Gastroesophageal sphincter (tissue), 4 donors: ENCODE measurements at regions not wholly inside any gene's neighbourhood (a gene's known extent, or its start where the extent isn't known, plus 50 kb on each side); places are given as distances from the start of the nearest gene placed in this dataset.

ENCODE experiments used
- ATAC-seq: fragments of 150-250 bp; one replicate; pipeline ENCODE4 v1.9.1; 2016; ENCODE audit warnings: mild to moderate bottlenecking, moderate library complexity
- H3K27ac ChIP-seq, 4 donors: fragments of 200-600 bp; sonication (generic) in 3 of 4; 1 replicate in 3 of 4; 2 replicates in 1 of 4; pipeline ENCODE4 v1.5.1; 2016 to 2019
- H3K27me3 ChIP-seq: fragments of 200-600 bp; sonication (generic); one replicate; pipeline ENCODE4 v1.5.1; 2019
- H3K36me3 ChIP-seq, 2 donors: fragments of 200-600 bp; sonication (generic); one replicate each; pipeline ENCODE4 v1.5.1; 2019; ENCODE audit warnings: control low read depth in 1 of 2
- H3K4me1 ChIP-seq, 3 donors: fragments of 200-600 bp; sonication (generic); 1 replicate in 2 of 3; 2 replicates in 1 of 3; pipeline ENCODE4 v1.5.1; 2016 to 2019; ENCODE audit warnings: control low read depth in 2 of 3
- H3K4me3 ChIP-seq, 2 donors: fragments of 200-600 bp; sonication (generic); one replicate each; pipeline ENCODE4 v1.5.1; 2019; ENCODE audit warnings: mild to moderate bottlenecking in 1 of 2, moderate library complexity in 1 of 2
- H3K9me3 ChIP-seq, 3 donors: fragments of 200-600 bp; sonication (generic); one replicate each; pipeline ENCODE4 v1.5.1; 2017 to 2019; ENCODE audit warnings: control low read depth in 2 of 3
- EP300 ChIP-seq: sonication (generic); formaldehyde crosslinking; IDR thresholded peaks from one replicate; pipeline ENCODE4 v1.6.1; 2017; ENCODE audit warnings: antibody characterized with exemption, mild to moderate bottlenecking
- POLR2A ChIP-seq, 2 donors: fragments of 450-650 bp; IDR thresholded peaks; one replicate each; pipeline ENCODE4 v1.6.1; 2017; ENCODE audit warnings: antibody characterized with exemption in 2 of 2, mild to moderate bottlenecking in 2 of 2, moderate library complexity in 1 of 2
- POLR2AphosphoS5 ChIP-seq: sonication (generic); formaldehyde crosslinking; IDR thresholded peaks from one replicate; pipeline ENCODE4 v1.6.1; 2017; ENCODE audit warnings: antibody characterized with exemption
- WGBS, 2 donors: methylation state at CpG; one replicate each; pipeline ENCODE4 v1.1.5; 2018; ENCODE audit warnings: low coverage in 1 of 2; 5-methylcytosine and 5-hydroxymethylcytosine counted together
- TF ChIP-seq, protein P1 (sequence below), 4 experiments: fragments of 200-600 bp in 2 of 4; fragments of 450-650 bp in 2 of 4; sonication (generic) in 1 of 4; IDR thresholded peaks; one replicate each; pipeline ENCODE4 v1.5.1; 2017 to 2019; ENCODE audit warnings: antibody characterized with exemption in 4 of 4, mild to moderate bottlenecking in 2 of 4, moderate library complexity in 2 of 4

DNA sequence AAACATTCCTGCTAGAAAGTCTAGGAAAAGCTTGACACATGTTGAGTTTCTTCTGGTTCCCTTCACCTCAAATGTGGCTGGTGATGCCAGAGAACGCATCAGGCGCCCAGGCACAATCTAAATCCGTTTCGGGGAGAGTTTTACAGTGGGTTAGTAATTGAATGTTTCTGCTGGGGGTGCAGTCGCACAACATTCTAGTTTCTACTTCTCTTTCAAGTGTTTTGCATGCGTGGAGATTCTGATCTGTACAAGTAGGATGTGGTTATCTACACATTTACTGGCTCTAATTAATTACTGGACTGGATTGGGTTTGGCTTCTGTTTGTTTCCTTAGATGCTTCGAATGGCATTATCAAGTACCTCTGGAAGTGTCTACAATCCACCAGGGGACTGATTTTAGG, 173.8 kb downstream of the TMEM26 start:
- Histone ChIP-seq H3K9me3 (no peaks in the 10 kb centered on the region), H3K27me3 (no peaks in the 10 kb centered on the region), H3K4me3 (no peak overlapping the region), H3K27ac (no peak overlapping the region), H3K4me1 (peaks cover 0 to 40% (median 0%) of the 10 kb centered on the region in 3 donors), H3K36me3 (no peaks in the 10 kb centered on the region)
- no peak for ATAC-seq
- 95% methylated on average over 6 to 7 of the region's 7 CpGs for WGBS, 2 donors
- TF ChIP-seq POLR2AphosphoS5 = no peak
- TF ChIP-seq POLR2A (IDR thresholded peaks at IDR 0.05) = no peak
- TF ChIP-seq, protein P1, sequence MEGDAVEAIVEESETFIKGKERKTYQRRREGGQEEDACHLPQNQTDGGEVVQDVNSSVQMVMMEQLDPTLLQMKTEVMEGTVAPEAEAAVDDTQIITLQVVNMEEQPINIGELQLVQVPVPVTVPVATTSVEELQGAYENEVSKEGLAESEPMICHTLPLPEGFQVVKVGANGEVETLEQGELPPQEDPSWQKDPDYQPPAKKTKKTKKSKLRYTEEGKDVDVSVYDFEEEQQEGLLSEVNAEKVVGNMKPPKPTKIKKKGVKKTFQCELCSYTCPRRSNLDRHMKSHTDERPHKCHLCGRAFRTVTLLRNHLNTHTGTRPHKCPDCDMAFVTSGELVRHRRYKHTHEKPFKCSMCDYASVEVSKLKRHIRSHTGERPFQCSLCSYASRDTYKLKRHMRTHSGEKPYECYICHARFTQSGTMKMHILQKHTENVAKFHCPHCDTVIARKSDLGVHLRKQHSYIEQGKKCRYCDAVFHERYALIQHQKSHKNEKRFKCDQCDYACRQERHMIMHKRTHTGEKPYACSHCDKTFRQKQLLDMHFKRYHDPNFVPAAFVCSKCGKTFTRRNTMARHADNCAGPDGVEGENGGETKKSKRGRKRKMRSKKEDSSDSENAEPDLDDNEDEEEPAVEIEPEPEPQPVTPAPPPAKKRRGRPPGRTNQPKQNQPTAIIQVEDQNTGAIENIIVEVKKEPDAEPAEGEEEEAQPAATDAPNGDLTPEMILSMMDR (IDR thresholded peaks at IDR 0.05) = no peak
- TF ChIP-seq EP300 = no peak

DNA sequence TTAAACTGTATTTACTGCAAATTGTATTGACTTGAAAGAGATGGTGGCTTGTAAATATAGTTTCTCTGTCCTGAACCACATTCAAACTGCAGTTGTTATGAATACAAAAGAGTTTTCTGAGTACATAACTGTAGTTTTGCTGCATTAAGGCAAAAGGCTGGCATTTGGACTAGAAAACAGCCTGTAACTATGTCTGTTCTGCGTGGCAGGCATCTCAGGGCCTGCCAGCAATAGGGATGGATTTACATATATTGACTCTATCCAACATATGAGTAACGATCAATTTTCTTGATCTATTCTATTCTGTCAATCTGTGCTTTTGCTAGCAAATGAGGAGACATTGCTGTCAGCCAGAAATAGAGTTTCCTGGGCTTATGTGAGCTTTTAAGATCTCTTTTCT, 174.6 kb downstream of the TMEM26 start:
- TF ChIP-seq POLR2AphosphoS5 (no peak), EP300 (no peak), POLR2A (IDR thresholded peaks at IDR 0.05) (no peak)
- TF ChIP-seq, protein P1 (IDR thresholded peaks at IDR 0.05) = no peak

DNA sequence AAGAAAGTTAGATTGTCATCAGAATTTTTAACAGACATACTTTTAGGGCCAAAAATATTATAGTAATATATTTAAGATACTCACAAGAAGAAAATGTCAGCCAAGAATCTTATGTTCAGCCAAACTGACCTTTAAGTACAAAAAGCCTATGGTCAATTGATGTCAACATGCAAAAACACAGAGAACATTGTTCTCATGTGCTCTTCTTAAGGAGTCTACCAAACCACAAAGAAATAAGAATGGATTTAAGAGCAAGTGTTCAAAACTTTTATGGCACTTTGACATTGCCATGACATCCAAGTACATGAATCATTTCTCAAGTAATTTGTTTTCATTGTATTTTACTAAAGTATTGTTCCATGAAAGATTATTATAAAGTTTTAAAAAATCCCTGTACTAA, 180.4 kb downstream of the TMEM26 start:
- Histone ChIP-seq H3K4me1 (peaks cover 0 to 12% (median 3%) of the 10 kb centered on the region in 3 donors), H3K27ac (no peak overlapping the region), H3K36me3 (no peaks in the 10 kb centered on the region), H3K9me3 (no peaks in the 10 kb centered on the region), H3K4me3 (no peak overlapping the region), H3K27me3 (no peaks in the 10 kb centered on the region)
- TF ChIP-seq POLR2AphosphoS5 (no peak), POLR2A (IDR thresholded peaks at IDR 0.05) (no peak), EP300 (no peak)
- TF ChIP-seq, protein P1 (IDR thresholded peaks at IDR 0.05) = no peak
- no peak for ATAC-seq

More for the DNA sequence above, 174.6 kb downstream of the TMEM26 start:
- no peak for ATAC-seq
- Histone ChIP-seq H3K36me3 (no peaks in the 10 kb centered on the region), H3K4me3 (no peak overlapping the region), H3K4me1 (peaks cover 0 to 34% (median 0%) of the 10 kb centered on the region in 3 donors), H3K27ac (no peak overlapping the region), H3K27me3 (no peaks in the 10 kb centered on the region), H3K9me3 (no peaks in the 10 kb centered on the region)
- WGBS, 2 donors = 89 to 100% methylated on average over 2 of the region's 2 CpGs

DNA sequence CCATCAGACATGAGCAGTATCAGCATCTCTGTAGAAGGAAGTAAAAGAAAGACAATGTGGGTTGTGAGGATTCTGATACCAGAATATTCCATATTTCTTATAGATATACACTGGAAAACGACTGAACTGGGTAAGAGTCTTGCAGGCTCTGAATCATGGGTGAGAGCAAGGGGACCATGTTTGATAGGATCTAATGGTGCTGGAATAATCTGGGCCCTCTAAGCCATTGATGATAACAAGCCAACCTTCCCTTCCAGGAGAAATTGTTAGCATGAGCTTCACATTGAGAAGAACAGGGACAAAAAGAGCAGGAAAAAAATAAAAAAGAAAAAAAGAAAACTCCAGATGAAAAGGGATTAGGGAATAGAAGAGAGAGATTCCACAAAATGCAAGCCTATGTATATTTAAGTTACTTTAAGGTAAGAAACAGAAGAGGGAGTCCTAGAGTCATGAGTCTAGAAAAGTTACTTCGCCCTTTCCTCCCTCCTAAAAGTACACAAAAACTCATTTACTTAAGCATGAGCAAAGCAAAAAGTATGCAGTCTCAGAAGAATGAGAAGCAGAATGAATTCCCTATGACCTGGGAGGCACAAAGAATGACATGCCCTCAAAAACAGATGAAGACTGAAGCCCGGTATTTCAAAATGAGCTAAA, 181.9 kb downstream of the TMEM26 start:
- H3K4me1 ChIP-seq = peaks cover 0 to 12% (median 3%) of the 10 kb centered on the region in 3 donors
- no peak for ATAC-seq
- no peaks in the 10 kb centered on the region for H3K36me3 ChIP-seq
- WGBS, 2 donors = 37 to 39% methylated on average over 3 of the region's 3 CpGs
- no peaks in the 10 kb centered on the region for H3K27me3 ChIP-seq
- TF ChIP-seq POLR2AphosphoS5 = no peak
- TF ChIP-seq POLR2A (IDR thresholded peaks at IDR 0.05) = no peak
- TF ChIP-seq EP300 = no peak
- TF ChIP-seq, protein P1 (IDR thresholded peaks at IDR 0.05) = no peak
- no peak overlapping the region for H3K27ac ChIP-seq
- no peak overlapping the region for H3K4me3 ChIP-seq
- H3K9me3 ChIP-seq = no peaks in the 10 kb centered on the region

DNA sequence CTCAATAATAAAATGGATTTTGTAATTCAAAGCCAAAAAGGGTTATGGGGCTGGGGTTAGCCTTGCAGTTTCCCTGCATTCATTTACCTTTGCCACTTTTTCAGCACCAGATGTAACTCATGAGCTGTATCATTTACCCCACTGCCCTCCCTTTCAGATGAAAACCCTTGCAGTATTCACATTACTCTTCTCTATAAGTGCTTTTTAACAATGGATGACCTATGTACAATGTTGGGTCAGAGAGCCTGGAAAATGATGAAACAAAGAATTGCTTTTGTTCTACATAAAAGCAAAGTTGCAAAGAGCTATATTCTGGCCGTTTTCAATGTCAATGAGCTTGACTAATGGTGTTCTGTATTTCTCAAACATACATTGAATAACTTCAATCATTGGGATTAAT, 189.7 kb downstream of the TMEM26 start:
- no peak for ATAC-seq
- 67 to 75% methylated on average over 1 of the region's 1 CpG for WGBS, 2 donors
- H3K27me3 ChIP-seq = no peaks in the 10 kb centered on the region

More for the DNA sequence above, 189.7 kb downstream of the TMEM26 start:
- no peak for TF ChIP-seq EP300
- TF ChIP-seq POLR2A (IDR thresholded peaks at IDR 0.05) = no peak
- TF ChIP-seq POLR2AphosphoS5 = no peak
- TF ChIP-seq, protein P1 (IDR thresholded peaks at IDR 0.05) = no peak
- Histone ChIP-seq H3K36me3 (no peaks in the 10 kb centered on the region), H3K4me3 (no peak overlapping the region), H3K27ac (no peak overlapping the region), H3K9me3 (no peaks in the 10 kb centered on the region), H3K4me1 (no peaks in the 10 kb centered on the region)
